ENCODE measurements at regions not wholly inside any gene's neighbourhood (a gene's known extent, or its start where the extent isn't known, plus 50 kb on each side); places are given as distances from the start of the nearest gene placed in this dataset.

- TF ChIP-seq, protein P1, sequence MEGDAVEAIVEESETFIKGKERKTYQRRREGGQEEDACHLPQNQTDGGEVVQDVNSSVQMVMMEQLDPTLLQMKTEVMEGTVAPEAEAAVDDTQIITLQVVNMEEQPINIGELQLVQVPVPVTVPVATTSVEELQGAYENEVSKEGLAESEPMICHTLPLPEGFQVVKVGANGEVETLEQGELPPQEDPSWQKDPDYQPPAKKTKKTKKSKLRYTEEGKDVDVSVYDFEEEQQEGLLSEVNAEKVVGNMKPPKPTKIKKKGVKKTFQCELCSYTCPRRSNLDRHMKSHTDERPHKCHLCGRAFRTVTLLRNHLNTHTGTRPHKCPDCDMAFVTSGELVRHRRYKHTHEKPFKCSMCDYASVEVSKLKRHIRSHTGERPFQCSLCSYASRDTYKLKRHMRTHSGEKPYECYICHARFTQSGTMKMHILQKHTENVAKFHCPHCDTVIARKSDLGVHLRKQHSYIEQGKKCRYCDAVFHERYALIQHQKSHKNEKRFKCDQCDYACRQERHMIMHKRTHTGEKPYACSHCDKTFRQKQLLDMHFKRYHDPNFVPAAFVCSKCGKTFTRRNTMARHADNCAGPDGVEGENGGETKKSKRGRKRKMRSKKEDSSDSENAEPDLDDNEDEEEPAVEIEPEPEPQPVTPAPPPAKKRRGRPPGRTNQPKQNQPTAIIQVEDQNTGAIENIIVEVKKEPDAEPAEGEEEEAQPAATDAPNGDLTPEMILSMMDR (IDR thresholded peaks at IDR 0.05), result no peak
- H3K27ac ChIP-seq, result no peak overlapping the region
- no peaks in the 10 kb centered on the region for H3K36me3 ChIP-seq
- H3K4me1 ChIP-seq (ENCODE audit: control insufficient read depth in 1 of 2, insufficient read depth in 1 of 2, low read depth in 1 of 2, low read length in 1 of 2), result no peaks in the 10 kb centered on the region
- H3K27me3 ChIP-seq, result no peaks in the 10 kb centered on the region
- H3K4me3 ChIP-seq (ENCODE audit: low read depth in 1 of 2, low read length in 1 of 2), result no peak overlapping the region
- H3K9me3 ChIP-seq, result no peaks in the 10 kb centered on the region
Measured at GRCh38 chr13:106314417-106314816, 221.0 kb downstream of the EFNB2 start.

DNA sequence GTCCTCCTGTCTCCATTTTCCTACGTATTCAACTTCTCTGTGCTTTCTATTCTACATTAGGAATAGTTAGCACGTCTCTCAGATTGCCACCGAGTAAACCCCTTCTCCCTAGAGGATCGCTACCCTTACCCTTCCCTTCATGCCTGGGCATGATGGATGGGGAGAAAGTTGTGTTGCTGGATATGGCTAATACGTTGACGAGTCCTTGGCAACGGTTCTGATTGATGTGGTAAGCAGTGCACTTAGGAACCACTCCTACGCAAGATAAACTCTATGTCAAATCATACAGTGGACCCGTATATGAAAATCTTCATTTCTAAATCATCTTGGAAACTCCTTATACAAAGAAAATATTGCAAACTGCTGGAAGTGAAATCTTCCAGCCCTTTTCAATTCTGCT lies 224.5 kb downstream of the EFNB2 start:
- Histone ChIP-seq H3K36me3 (no peaks in the 10 kb centered on the region), H3K9me3 (no peaks in the 10 kb centered on the region), H3K4me3 (ENCODE audit: low read depth in 1 of 2, low read length in 1 of 2) (no peak overlapping the region), H3K4me1 (ENCODE audit: control insufficient read depth in 1 of 2, insufficient read depth in 1 of 2, low read depth in 1 of 2, low read length in 1 of 2) (no peaks in the 10 kb centered on the region), H3K27me3 (no peaks in the 10 kb centered on the region), H3K27ac (no peak overlapping the region)
- TF ChIP-seq, protein P1 (IDR thresholded peaks at IDR 0.05), result no peak

- no peak overlapping the region for H3K4me3 ChIP-seq (ENCODE audit: low read depth in 1 of 2, low read length in 1 of 2)
- H3K27me3 ChIP-seq, result no peaks in the 10 kb centered on the region
- H3K27ac ChIP-seq, result no peak overlapping the region
- no peaks in the 10 kb centered on the region for H3K9me3 ChIP-seq
- TF ChIP-seq, protein P1 (IDR thresholded peaks at IDR 0.05), result no peak
- H3K36me3 ChIP-seq, result no peaks in the 10 kb centered on the region
- H3K4me1 ChIP-seq (ENCODE audit: control insufficient read depth in 1 of 2, insufficient read depth in 1 of 2, low read depth in 1 of 2, low read length in 1 of 2), result no peaks in the 10 kb centered on the region
Measured at GRCh38 chr13:106310291-106310865, 225.1 kb downstream of the EFNB2 start.

DNA sequence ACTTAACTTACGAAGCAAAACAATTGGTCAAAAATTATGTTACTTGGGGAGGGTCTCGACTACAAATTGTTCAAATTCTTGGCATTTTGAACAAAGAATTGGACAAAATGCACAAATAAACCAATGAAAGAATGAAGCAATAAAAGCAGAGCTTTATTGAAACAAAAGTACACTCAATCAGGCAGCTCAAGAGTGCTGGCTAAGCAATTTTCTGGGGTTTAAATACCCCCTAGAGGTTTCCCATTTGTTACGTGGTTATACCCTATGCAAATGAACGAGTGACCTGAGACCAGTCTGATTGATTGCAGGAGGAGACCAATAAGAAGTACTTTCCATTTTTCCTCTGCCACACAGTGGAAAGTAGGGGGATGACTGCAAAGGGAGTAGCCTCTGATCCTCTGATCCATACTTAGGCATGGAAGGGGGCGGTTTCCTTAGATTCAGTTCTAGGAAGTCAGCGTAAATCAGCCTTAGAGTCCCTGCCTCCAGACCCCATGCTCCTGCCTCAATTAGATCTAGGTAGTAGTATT lies 228.6 kb downstream of the EFNB2 start:
- TF ChIP-seq, protein P1 (IDR thresholded peaks at IDR 0.05), result no peak
- H3K27ac ChIP-seq, result no peak overlapping the region
- H3K4me1 ChIP-seq (ENCODE audit: control insufficient read depth in 1 of 2, insufficient read depth in 1 of 2, low read depth in 1 of 2, low read length in 1 of 2), result no peaks in the 10 kb centered on the region
- H3K27me3 ChIP-seq, result no peaks in the 10 kb centered on the region
- H3K36me3 ChIP-seq, result no peaks in the 10 kb centered on the region
- H3K9me3 ChIP-seq, result no peaks in the 10 kb centered on the region
- no peak overlapping the region for H3K4me3 ChIP-seq (ENCODE audit: low read depth in 1 of 2, low read length in 1 of 2)

GRCh38 chr13:106302843-106303242 lies 232.6 kb downstream of the EFNB2 start:
- H3K36me3 ChIP-seq, result no peaks in the 10 kb centered on the region
- H3K4me3 ChIP-seq (ENCODE audit: low read depth in 1 of 2, low read length in 1 of 2), result no peak overlapping the region
- H3K27ac ChIP-seq, result no peak overlapping the region
- H3K9me3 ChIP-seq, result no peaks in the 10 kb centered on the region
- no peaks in the 10 kb centered on the region for H3K4me1 ChIP-seq (ENCODE audit: control insufficient read depth in 1 of 2, insufficient read depth in 1 of 2, low read depth in 1 of 2, low read length in 1 of 2)
- no peaks in the 10 kb centered on the region for H3K27me3 ChIP-seq
- TF ChIP-seq, protein P1 (IDR thresholded peaks at IDR 0.05), result no peak

All from neutrophil (primary cell).